HEK293T (cell line): ENCODE measurements at regions not wholly inside any gene's neighbourhood (a gene's known extent, or its start where the extent isn't known, plus 50 kb on each side); places are given as distances from the start of the nearest gene placed in this dataset.

Source experiments
- CTCF ChIA-PET: fragments of 350-600 bp; formaldehyde crosslinking; extraction: SDS; loops from one replicate; lab custom pipeline; 2021; ENCODE audit warnings: antibody characterized with exemption, inconsistent platforms; lab: Yijun Ruan, JAX
- POLR2A ChIA-PET: fragments of 350-600 bp; formaldehyde crosslinking; extraction: SDS; loops from one replicate; lab custom pipeline; 2020; ENCODE audit warnings: antibody characterized with exemption, inconsistent platforms; lab: Yijun Ruan, JAX
- DNase-seq: peaks from one replicate; pipeline ENCODE4 v3.0.0; 2012; ENCODE audit warnings: mixed read lengths; ENCODE audit errors: extremely low spot score
- ARNT ChIP-seq: fragments of 450-650 bp; IDR thresholded peaks from 2 replicates; pipeline ENCODE4 v1.6.1; 2017; ENCODE audit warnings: mild to moderate bottlenecking
- BHLHE40 ChIP-seq: fragments of 450-650 bp; IDR thresholded peaks from 2 replicates; pipeline ENCODE4 v1.6.1; 2016; ENCODE audit warnings: mild to moderate bottlenecking, moderate library complexity, borderline replicate concordance
- CTBP1 ChIP-seq: fragments of 450-650 bp; IDR thresholded peaks from 2 replicates; pipeline ENCODE4 v1.6.1; 2016; ENCODE audit warnings: borderline replicate concordance
- ELF4 ChIP-seq: fragments of 450-650 bp; IDR thresholded peaks from 2 replicates; pipeline ENCODE4 v1.6.1; 2017; ENCODE audit warnings: antibody characterized with exemption
- FOXA1 ChIP-seq: fragments of 450-650 bp; IDR thresholded peaks from 2 replicates; pipeline ENCODE4 v1.6.1; 2016; ENCODE audit warnings: mild to moderate bottlenecking
- FOXK2 ChIP-seq: fragments of 450-650 bp; IDR thresholded peaks from 2 replicates; pipeline ENCODE4 v1.6.1; 2016; ENCODE audit warnings: mild to moderate bottlenecking
- FOXM1 ChIP-seq: fragments of 450-650 bp; IDR thresholded peaks from 2 replicates; pipeline ENCODE4 v1.6.1; 2017; ENCODE audit warnings: mild to moderate bottlenecking, borderline replicate concordance
- HDGF ChIP-seq: fragments of 450-650 bp; IDR thresholded peaks from 2 replicates; pipeline ENCODE4 v1.6.1; 2017; ENCODE audit warnings: antibody characterized with exemption, borderline replicate concordance
- L3MBTL2 ChIP-seq: fragments of 450-650 bp; conservative IDR thresholded peaks from 2 replicates; pipeline ENCODE4 v1.6.1; 2016; ENCODE audit warnings: mild to moderate bottlenecking
- LEF1 ChIP-seq: fragments of 450-650 bp; IDR thresholded peaks from 2 replicates; pipeline ENCODE4 v1.6.1; 2017; ENCODE audit warnings: mild to moderate bottlenecking, borderline replicate concordance
- NFRKB ChIP-seq: fragments of 450-650 bp; IDR thresholded peaks from 2 replicates; pipeline ENCODE4 v1.6.1; 2016; ENCODE audit warnings: mild to moderate bottlenecking, moderate library complexity
- SP1 ChIP-seq: fragments of 450-650 bp; IDR thresholded peaks from 2 replicates; pipeline ENCODE4 v1.6.1; 2017
- SUZ12 ChIP-seq: fragments of 450-650 bp; IDR thresholded peaks from 2 replicates; pipeline ENCODE4 v1.6.1; 2016; ENCODE audit warnings: mild to moderate bottlenecking
- TARDBP ChIP-seq: fragments of 450-650 bp; IDR thresholded peaks from 2 replicates; pipeline ENCODE4 v1.6.1; 2016
- ZNF384 ChIP-seq: fragments of 450-650 bp; IDR thresholded peaks from 2 replicates; pipeline ENCODE4 v1.6.1; 2016
- TF ChIP-seq, protein P1 (sequence below): fragments of 450-650 bp; IDR thresholded peaks from 2 replicates; pipeline ENCODE4 v1.6.1; 2016

DNA sequence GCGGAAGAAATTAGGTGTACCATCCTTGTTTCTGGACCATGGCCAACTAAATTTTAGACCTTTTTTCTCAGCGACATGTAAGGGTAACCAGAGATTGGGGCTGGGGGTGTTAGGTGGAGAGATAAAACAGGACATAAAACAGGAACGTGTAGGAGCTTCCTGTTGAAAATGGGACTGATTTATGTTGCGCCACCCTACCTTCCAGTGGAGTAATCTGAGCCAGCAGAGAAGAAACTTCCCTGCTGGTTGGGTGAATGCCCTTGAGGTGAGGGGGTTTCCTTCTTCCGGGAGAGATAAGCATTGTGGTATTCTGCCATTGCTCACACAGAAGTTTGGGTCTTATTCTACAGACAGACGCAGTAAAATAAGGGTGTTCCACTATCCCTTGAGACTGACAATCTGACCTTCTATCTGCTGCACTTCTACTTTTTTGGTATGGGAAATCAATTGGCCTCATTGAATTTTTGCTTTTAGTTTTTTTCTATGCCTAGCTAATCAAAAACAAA, 417.6 kb downstream of the PCNX1 start:
- ChIA-PET POLR2A (no interaction called here), CTCF (interaction anchor here (1.4 kb wide), 1 partner anchor 429 kb away, joined by 3 read pairs; no protein-coding TSS in a partner anchor)
- DNase-seq = peak; percentile 13
- TF ChIP-seq, protein P1, sequence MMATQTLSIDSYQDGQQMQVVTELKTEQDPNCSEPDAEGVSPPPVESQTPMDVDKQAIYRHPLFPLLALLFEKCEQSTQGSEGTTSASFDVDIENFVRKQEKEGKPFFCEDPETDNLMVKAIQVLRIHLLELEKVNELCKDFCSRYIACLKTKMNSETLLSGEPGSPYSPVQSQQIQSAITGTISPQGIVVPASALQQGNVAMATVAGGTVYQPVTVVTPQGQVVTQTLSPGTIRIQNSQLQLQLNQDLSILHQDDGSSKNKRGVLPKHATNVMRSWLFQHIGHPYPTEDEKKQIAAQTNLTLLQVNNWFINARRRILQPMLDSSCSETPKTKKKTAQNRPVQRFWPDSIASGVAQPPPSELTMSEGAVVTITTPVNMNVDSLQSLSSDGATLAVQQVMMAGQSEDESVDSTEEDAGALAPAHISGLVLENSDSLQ = peak; percentile 34
- TF ChIP-seq CTBP1 = no peak

DNA sequence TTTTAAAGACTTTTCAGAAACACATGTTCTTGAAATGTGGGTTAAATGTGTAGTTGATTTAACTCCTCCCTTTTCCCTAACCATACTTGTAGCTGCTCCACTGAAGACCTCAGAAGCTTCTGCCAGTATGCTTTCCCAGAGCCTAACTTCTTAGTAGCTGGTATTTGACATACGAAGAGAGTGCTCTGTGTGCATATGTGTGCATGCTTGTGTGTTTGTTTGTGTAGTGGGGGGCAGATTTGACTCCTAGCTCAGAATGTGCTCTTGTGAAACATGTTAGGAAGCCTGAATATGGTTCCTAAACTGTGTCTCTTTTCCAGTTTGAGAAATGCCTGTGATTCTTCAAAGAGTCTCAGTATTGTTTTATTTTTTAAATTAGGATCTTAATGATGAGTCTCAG, 420.4 kb downstream of the PCNX1 start:
- ChIA-PET CTCF (no interaction called here), POLR2A (no interaction called here)
- TF ChIP-seq FOXA1 (no peak), SUZ12 (no peak), L3MBTL2 (no peak), FOXK2 (no peak), BHLHE40 (no peak), CTBP1 (no peak), FOXM1 (no peak), ELF4 (no peak), TARDBP (no peak), LEF1 (no peak), SP1 (no peak), ARNT (no peak)
- TF ChIP-seq, protein P1 = no peak
- DNase-seq = no peak

DNA sequence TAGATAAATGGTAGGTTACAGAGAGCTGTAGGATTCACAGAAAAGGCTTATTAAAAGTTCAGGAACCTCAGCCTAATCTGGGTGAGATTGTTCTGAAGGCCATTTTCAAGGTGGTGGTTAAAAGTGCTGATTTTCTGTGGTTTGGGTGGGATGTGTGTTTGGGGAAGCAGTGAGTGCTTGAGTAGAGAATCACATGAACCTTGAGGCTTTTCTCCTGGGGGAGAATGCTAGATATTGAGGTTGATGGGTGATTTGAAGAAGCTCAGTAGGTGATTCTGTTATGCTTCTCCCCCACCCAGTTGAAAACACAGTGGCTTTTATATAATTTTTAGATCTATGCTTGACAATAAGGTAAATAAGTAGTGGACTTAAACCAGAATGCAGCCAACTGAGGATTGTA, 420.9 kb downstream of the PCNX1 start:
- TF ChIP-seq ZNF384 = no peak
- TF ChIP-seq FOXA1 = no peak
- TF ChIP-seq, protein P1 = no peak
- no peak for TF ChIP-seq L3MBTL2
- TF ChIP-seq SUZ12 = no peak
- no peak for TF ChIP-seq BHLHE40
- ChIA-PET CTCF (interaction anchor here (0.6 kb wide), 1 partner anchor 18 kb away, joined by 5 read pairs; no protein-coding TSS in a partner anchor), POLR2A (no interaction called here)
- no peak for DNase-seq

GRCh38 chr14:71328954-71329353, 421.7 kb downstream of the PCNX1 start:
- DNase-seq = no peak
- ChIA-PET POLR2A (no interaction called here), CTCF (no interaction called here)
- TF ChIP-seq ZNF384 (no peak), L3MBTL2 (no peak), HDGF (no peak), SP1 (no peak), SUZ12 (no peak), FOXK2 (no peak)
- TF ChIP-seq, protein P1 = no peak

- POLR2A ChIA-PET = no interaction called here
- CTCF ChIA-PET = no interaction called here
- no peak for DNase-seq
- TF ChIP-seq HDGF (no peak), ZNF384 (no peak), SUZ12 (no peak), TARDBP (no peak), NFRKB (no peak), CTBP1 (no peak), ARNT (no peak), L3MBTL2 (no peak), BHLHE40 (no peak), FOXM1 (no peak), FOXA1 (no peak), FOXK2 (no peak), SP1 (no peak), ELF4 (no peak), LEF1 (no peak)
- TF ChIP-seq, protein P1 = no peak
Observed at GRCh38 chr14:71331403-71331802, 424.1 kb downstream of the PCNX1 start.

DNA sequence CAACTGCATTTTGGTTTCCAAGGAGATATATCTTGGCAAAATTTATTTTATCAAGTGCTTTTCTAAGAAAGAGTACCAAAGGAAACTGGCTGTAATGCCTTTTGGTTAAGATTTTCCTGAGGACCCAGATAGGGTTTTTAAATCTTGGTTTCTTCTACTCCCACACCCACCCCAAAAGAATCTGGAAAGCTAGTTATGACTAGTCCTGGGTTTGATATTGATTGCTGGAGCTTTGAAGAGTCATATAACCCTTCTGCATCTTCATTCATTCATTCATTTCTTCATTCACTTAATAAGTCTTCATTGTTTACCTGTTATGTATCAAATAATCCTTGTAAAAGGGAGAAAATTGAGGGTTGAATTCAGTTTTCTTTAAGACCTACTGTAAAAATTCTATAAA, 425.2 kb downstream of the PCNX1 start:
- no peak for TF ChIP-seq FOXA1
- TF ChIP-seq FOXK2 = no peak
- no peak for TF ChIP-seq LEF1
- TF ChIP-seq SUZ12 = no peak
- no peak for TF ChIP-seq SP1
- TF ChIP-seq ARNT = no peak
- ChIA-PET POLR2A (no interaction called here), CTCF (no interaction called here)
- DNase-seq = no peak
